ENCODE measurements at regions not wholly inside any gene's neighbourhood (a gene's known extent, or its start where the extent isn't known, plus 50 kb on each side); places are given as distances from the start of the nearest gene placed in this dataset.

GRCh38 chr12:16914853-16915252 lies 308.9 kb upstream of the LMO3 start:
- no peak for TF ChIP-seq GATA2 (IDR thresholded peaks at IDR 0.05; ENCODE audit: low read depth, low read length)
- TF ChIP-seq GATA3 (IDR thresholded peaks at IDR 0.05; ENCODE audit: low read depth, low read length): no peak
